GM19023 (cell line): ENCODE measurements at regions not wholly inside any gene's neighbourhood (a gene's known extent, or its start where the extent isn't known, plus 50 kb on each side); places are given as distances from the start of the nearest gene placed in this dataset.
"Not testable (repeated sequence)": the region's sequence is repeated elsewhere in the genome, so short reads cannot be mapped to it uniquely, and the experiment has no call there.

ENCODE experiments used
- ATAC-seq: cut with Tn5 transposase; IDR thresholded peaks from one replicate; pipeline ENCODE4 v1.9.1; 2021; ENCODE audit warnings: mild to moderate bottlenecking, moderate library complexity; ENCODE audit not compliant: unreplicated experiment

GRCh38 chr15:69668039-69668705, 215.6 kb downstream of the RPLP1 start:
- no peak for ATAC-seq

GRCh38 chr15:69668963-69669362, 216.3 kb downstream of the RPLP1 start:
- peak; percentile 48 for ATAC-seq

- ATAC-seq: no peak
Measured at GRCh38 chr15:69669446-69669845, 216.8 kb downstream of the RPLP1 start.

- no peak for ATAC-seq
Measured at GRCh38 chr15:69673291-69673881, 220.8 kb downstream of the RPLP1 start.

- ATAC-seq: no peak
Measured at GRCh38 chr15:69675731-69676130, 223.1 kb downstream of the RPLP1 start.

- ATAC-seq: no peak
Measured at GRCh38 chr15:69677403-69677802, 224.8 kb downstream of the RPLP1 start.

- ATAC-seq: peak; percentile 93
Measured at GRCh38 chr15:69679623-69680228, 227.1 kb downstream of the RPLP1 start.

GRCh38 chr15:69684823-69685222, 232.2 kb downstream of the RPLP1 start:
- ATAC-seq: not testable (repeated sequence)

- no peak for ATAC-seq
Measured at GRCh38 chr15:69685512-69686452, 233.2 kb downstream of the RPLP1 start.

GRCh38 chr15:69686626-69687025, 234.0 kb downstream of the RPLP1 start:
- ATAC-seq: no peak

GRCh38 chr15:69689133-69689532, 236.5 kb downstream of the RPLP1 start:
- no peak for ATAC-seq

GRCh38 chr15:69691307-69692015, 238.8 kb downstream of the RPLP1 start:
- ATAC-seq: no peak

- ATAC-seq: no peak
Measured at GRCh38 chr15:69692342-69692741, 239.7 kb downstream of the RPLP1 start.

- ATAC-seq: no peak
Measured at GRCh38 chr15:69693059-69693458, 240.4 kb downstream of the RPLP1 start.

GRCh38 chr15:69696946-69697345, 244.3 kb downstream of the RPLP1 start:
- ATAC-seq: no peak

GRCh38 chr15:69697916-69698315, 245.3 kb downstream of the RPLP1 start:
- no peak for ATAC-seq

- no peak for ATAC-seq
Measured at GRCh38 chr15:69699096-69699495, 246.5 kb downstream of the RPLP1 start.

- no peak for ATAC-seq
Measured at GRCh38 chr15:69700380-69700779, 247.8 kb downstream of the RPLP1 start.

- ATAC-seq: no peak
Measured at GRCh38 chr15:69701198-69701597, 248.6 kb downstream of the RPLP1 start.

- no peak for ATAC-seq
Measured at GRCh38 chr15:69703532-69704187, 251.0 kb downstream of the RPLP1 start.
